B cell (primary cell): ENCODE measurements at regions not wholly inside any gene's neighbourhood (a gene's known extent, or its start where the extent isn't known, plus 50 kb on each side); places are given as distances from the start of the nearest gene placed in this dataset.

Source experiments
- ATAC-seq: fragments of 200-7000 bp; cut with Tn5 transposase; one replicate; pipeline ENCODE4 v1.10.0; 2021; ENCODE audit warnings: low read depth, mild to moderate bottlenecking, moderate number of reproducible peaks, moderate library complexity
- CTCF ChIA-PET: fragments of 350-600 bp; sonication (Branson Sonifier 250); formaldehyde crosslinking; loops from one replicate; lab custom pipeline; 2021; ENCODE audit warnings: antibody characterized with exemption, inconsistent platforms; lab: Charles Lee
- POLR2A ChIA-PET: fragments of 350-600 bp; sonication (Branson Sonifier 250); formaldehyde crosslinking; loops from one replicate; lab custom pipeline; 2021; ENCODE audit warnings: antibody characterized with exemption; lab: Charles Lee
- DNase-seq: peaks from one replicate; pipeline ENCODE4 v3.0.0; 2013
- H2AFZ ChIP-seq: 2 replicates; pipeline ENCODE4 v1.6.1; 2012; ENCODE audit warnings: mild to moderate bottlenecking, low read depth, low read length; ENCODE audit not compliant: insufficient read depth, poor library complexity, severe bottlenecking
- H3K27ac ChIP-seq, 2 donors: 1 replicate in 1 of 2; 2 replicates in 1 of 2; pipeline ENCODE4 v1.5.1; 2012 to 2013; ENCODE audit warnings: low read length in 2 of 2, mild to moderate bottlenecking in 2 of 2, moderate library complexity in 1 of 2
- H3K27me3 ChIP-seq, 4 experiments: fragments of 200-600 bp in 1 of 4; sonication (generic) in 1 of 4; replicated peaks in 1 of 4; 1 replicate in 2 of 4; 2 replicates in 2 of 4; pipeline versions ENCODE4 v1.6.1 to v1.7.0; 2013 to 2016; ENCODE audit warnings: low read length in 3 of 4, mild to moderate bottlenecking in 2 of 4, mixed read lengths in 1 of 4, moderate library complexity in 1 of 4; ENCODE audit not compliant: insufficient read depth in 4 of 4, control insufficient read depth in 3 of 4; ENCODE audit errors: control extremely low read depth in 1 of 4
- H3K36me3 ChIP-seq, 2 experiments: replicated peaks in 1 of 2; 1 replicate in 1 of 2; 2 replicates in 1 of 2; pipeline versions ENCODE4 v1.6.1 to v1.7.1; 2013; ENCODE audit warnings: low read length in 1 of 2; ENCODE audit not compliant: insufficient read depth in 2 of 2, control insufficient read depth in 1 of 2; ENCODE audit errors: control extremely low read depth in 1 of 2, extremely low read depth in 1 of 2
- H3K4me1 ChIP-seq, 2 donors: fragments of 200-600 bp in 1 of 2; sonication (generic) in 1 of 2; 1 replicate in 1 of 2; 2 replicates in 1 of 2; pipeline versions ENCODE4 v1.5.1 to v1.6.1; 2013 to 2017; ENCODE audit warnings: low read length in 2 of 2; ENCODE audit not compliant: control insufficient read depth in 2 of 2, insufficient read depth in 2 of 2
- H3K4me2 ChIP-seq: replicated peaks from 2 replicates; pipeline ENCODE3; 2012; ENCODE audit warnings: mild to moderate bottlenecking, low read depth, low read length; ENCODE audit not compliant: poor library complexity, severe bottlenecking
- H3K4me3 ChIP-seq, 5 experiments: fragments of 200-600 bp in 1 of 5; sonication (generic) in 1 of 5; 1 replicate in 3 of 5; 2 replicates in 2 of 5; pipeline versions ENCODE4 v1.5.1 to v1.7.0; 2011 to 2016; ENCODE audit warnings: low read length in 4 of 5, mild to moderate bottlenecking in 4 of 5, low read depth in 2 of 5, control low read depth in 1 of 5, moderate library complexity in 1 of 5; ENCODE audit not compliant: insufficient read depth in 1 of 5; ENCODE audit errors: control extremely low read depth in 1 of 5, extremely low read depth in 1 of 5
- H3K79me2 ChIP-seq: fragments of 200-600 bp; sonication (generic); one replicate; pipeline ENCODE4 v1.6.0; 2016; ENCODE audit warnings: low read length; ENCODE audit not compliant: control insufficient read depth, insufficient read depth
- H3K9ac ChIP-seq: fragments of 200-600 bp; sonication (generic); 2 replicates; pipeline ENCODE4 v1.6.1; 2017; ENCODE audit warnings: mild to moderate bottlenecking, low read length, moderate library complexity
- H3K9me3 ChIP-seq, 3 donors: one replicate each; pipeline versions ENCODE4 v1.6.1 to v1.7.1; 2013; ENCODE audit warnings: low read length in 2 of 3; ENCODE audit not compliant: control insufficient read depth in 2 of 3, insufficient read depth in 1 of 3; ENCODE audit errors: control extremely low read depth in 1 of 3
- H4K20me1 ChIP-seq: 2 replicates; pipeline ENCODE4 v1.6.0; 2012; ENCODE audit warnings: mild to moderate bottlenecking, low read length; ENCODE audit not compliant: insufficient read depth, control insufficient read depth, poor library complexity, severe bottlenecking
- H3K27ac Mint-ChIP-seq: one replicate; pipeline ENCODE4 v1.8.0; 2021; ENCODE audit warnings: mixed read lengths
- H3K27me3 Mint-ChIP-seq: one replicate; pipeline ENCODE4 v1.8.0; 2021; ENCODE audit warnings: mixed read lengths
- H3K4me1 Mint-ChIP-seq: one replicate; pipeline ENCODE4 v1.8.0; 2021; ENCODE audit warnings: mixed read lengths
- H3K4me3 Mint-ChIP-seq: one replicate; pipeline ENCODE4 v1.8.0; 2021; ENCODE audit warnings: mixed read lengths
- H3K9me3 Mint-ChIP-seq: one replicate; pipeline ENCODE4 v1.8.0; 2022; ENCODE audit warnings: mixed read lengths; ENCODE audit not compliant: insufficient read depth
- CTCF ChIP-seq: fragments of 200-600 bp; IDR thresholded peaks from one replicate; pipeline ENCODE4 v1.8.0; 2022; ENCODE audit warnings: antibody characterized with exemption, mild to moderate bottlenecking
- EZH2 ChIP-seq: IDR thresholded peaks from 2 replicates; pipeline ENCODE4 v1.6.1; 2012; ENCODE audit warnings: borderline replicate concordance, low read depth, mild to moderate bottlenecking, moderate library complexity, low read length; ENCODE audit not compliant: insufficient read depth, poor library complexity, severe bottlenecking
- WGBS: methylation state at CpG from one replicate; pipeline ENCODE4 v1.1.5; 2013; ENCODE audit warnings: missing lambda C conversion rate; ENCODE audit not compliant: insufficient coverage; 5-methylcytosine and 5-hydroxymethylcytosine counted together
- intact Hi-C: fragments of 100-400 bp; cut with micrococcal nuclease; formaldehyde crosslinking; loops from one replicate; pipeline ENCODE4 v1.10.0; 2022

- TF ChIP-seq CTCF: no peak
- no peak for TF ChIP-seq EZH2
- ATAC-seq: no peak
- H3K27me3 Mint-ChIP-seq: no peaks in the 10 kb centered on the region
Observed at GRCh38 chr3:81888914-81889557, 127.6 kb upstream of the GBE1 start.

GRCh38 chr3:81887448-81887847 lies 126.0 kb upstream of the GBE1 start:
- Histone ChIP-seq H3K4me1 (no peaks in the 10 kb centered on the region), H3K27me3 (no peaks in the 10 kb centered on the region), H3K4me2 (no peak overlapping the region), H3K27ac (no peak overlapping the region), H4K20me1 (no peaks in the 10 kb centered on the region), H3K9me3 (no peaks in the 10 kb centered on the region), H3K79me2 (no peaks in the 10 kb centered on the region), H3K9ac (no peak overlapping the region), H3K36me3 (no peaks in the 10 kb centered on the region), H3K4me3 (no peak overlapping the region), H2AFZ (no peak overlapping the region)
- no peaks in the 10 kb centered on the region for H3K9me3 Mint-ChIP-seq
- ChIA-PET POLR2A (no interaction called here), CTCF (no interaction called here)
- no peak overlapping the region for H3K4me3 Mint-ChIP-seq
- intact Hi-C loops: no loop called here
- H3K27ac Mint-ChIP-seq: no peak overlapping the region
- H3K4me1 Mint-ChIP-seq: no peaks in the 10 kb centered on the region
- ATAC-seq (no peak), DNase-seq (no peak)
- no peaks in the 10 kb centered on the region for H3K27me3 Mint-ChIP-seq
- TF ChIP-seq EZH2 (no peak), CTCF (no peak)

More at GRCh38 chr3:81888914-81889557, 127.6 kb upstream of the GBE1 start:
- Histone ChIP-seq H3K9me3 (no peaks in the 10 kb centered on the region), H3K4me2 (no peak overlapping the region), H2AFZ (no peak overlapping the region), H3K4me1 (no peaks in the 10 kb centered on the region), H3K4me3 (no peak overlapping the region), H3K79me2 (no peaks in the 10 kb centered on the region), H3K27ac (no peak overlapping the region), H3K27me3 (no peaks in the 10 kb centered on the region), H4K20me1 (no peaks in the 10 kb centered on the region), H3K9ac (no peak overlapping the region), H3K36me3 (no peaks in the 10 kb centered on the region)
- CTCF ChIA-PET: interaction anchor here (1.0 kb wide), 1 partner anchor 21 kb away, joined by 3 read pairs; no protein-coding TSS in a partner anchor
- no peak overlapping the region for H3K4me3 Mint-ChIP-seq
- intact Hi-C loops: no loop called here
- no peak for DNase-seq
- no peak overlapping the region for H3K27ac Mint-ChIP-seq
- POLR2A ChIA-PET: no interaction called here
- no peaks in the 10 kb centered on the region for H3K4me1 Mint-ChIP-seq
- no peaks in the 10 kb centered on the region for H3K9me3 Mint-ChIP-seq
- WGBS: 100% methylated on average over 3 of the region's 6 CpGs
